HCT116 (cell line): ENCODE measurements at regions not wholly inside any gene's neighbourhood (a gene's known extent, or its start where the extent isn't known, plus 50 kb on each side); places are given as distances from the start of the nearest gene placed in this dataset.

ENCODE experiments used
- ATAC-seq: fragments of 200-7000 bp; cut with Tn5 transposase; 2 replicates; pipeline ENCODE4 v1.9.1; 2020; ENCODE audit warnings: mild to moderate bottlenecking, moderate library complexity
- BruUV-seq: library from RNA; stranded (reverse); fragments of 400-500 nt; replicated peaks from 2 replicates; lab custom pipeline; 2021; lab: Mats Ljungman, UMichigan
- CTCF ChIA-PET: fragments of 300-600 bp; sonication (Branson Sonifier 250); formaldehyde crosslinking; loops from one replicate; lab custom pipeline; 2021; ENCODE audit warnings: antibody characterized with exemption; lab: Charles Lee
- POLR2A ChIA-PET: fragments of 300-600, 350-600 bp; sonication (Branson Sonifier 250); formaldehyde crosslinking; loops from one replicate; lab custom pipeline; 2021; ENCODE audit warnings: antibody characterized with exemption; lab: Charles Lee
- RAD21 ChIA-PET, 2 experiments: fragments of 300-600 bp; sonication (Branson Sonifier 250); formaldehyde crosslinking; loops; one replicate each; lab custom pipeline; 2023; ENCODE audit warnings: low total read pairs in 2 of 2; ENCODE audit not compliant: uncharacterized antibody in 2 of 2, unreplicated experiment in 2 of 2, low non-redundant PET in 1 of 2; lab: Charles Lee
- DNase-seq: peaks from one replicate; pipeline ENCODE4 v3.0.0-alpha.2; 2010; ENCODE audit warnings: low read depth, low spot score
- H2AFZ ChIP-seq: fragments of 200-600 bp; shearing (Covaris generic), sonication (generic); 2 replicates; pipeline ENCODE4 v1.6.1; 2017; ENCODE audit warnings: low read depth, mixed run types, mixed read lengths, antibody characterized with exemption, low read length; ENCODE audit not compliant: poor library complexity, severe bottlenecking
- H3K27ac ChIP-seq: 2 replicates; pipeline ENCODE4 v1.5.1; 2012; ENCODE audit warnings: low read depth, low read length
- H3K27me3 ChIP-seq: fragments of 200-600 bp; sonication (generic); 2 replicates; pipeline ENCODE4 v1.6.1; 2016; ENCODE audit warnings: mixed run types, low read length, mixed read lengths; ENCODE audit not compliant: insufficient read depth
- H3K36me3 ChIP-seq, 2 experiments: fragments of 200-500 bp in 1 of 2; fragments of 200-600 bp in 1 of 2; sonication (Bioruptor generic) in 1 of 2; sonication (generic) in 1 of 2; 2 replicates each; pipeline versions ENCODE4 v1.5.1 to v1.6.1; 2014 to 2016; ENCODE audit warnings: low read length in 2 of 2, inconsistent platforms in 1 of 2, mixed read lengths in 1 of 2, mixed run types in 1 of 2; ENCODE audit not compliant: insufficient read depth in 2 of 2, control insufficient read depth in 1 of 2
- H3K4me1 ChIP-seq, 2 experiments: fragments of 200-600 bp in 1 of 2; sonication (generic) in 1 of 2; 2 replicates each; pipeline versions ENCODE4 v1.5.1 to v1.6.1; 2012 to 2017; ENCODE audit warnings: low read length in 2 of 2, inconsistent platforms in 1 of 2, mild to moderate bottlenecking in 1 of 2, mixed read lengths in 1 of 2, mixed run types in 1 of 2, moderate library complexity in 1 of 2; ENCODE audit not compliant: insufficient read depth in 2 of 2, control insufficient read depth in 1 of 2
- H3K4me2 ChIP-seq: fragments of 200-600 bp; sonication (generic); 2 replicates; pipeline ENCODE4 v1.6.1; 2017; ENCODE audit warnings: mixed run types, low read length, mixed read lengths
- H3K4me3 ChIP-seq, 2 experiments: fragments of 200-600 bp in 1 of 2; sonication (generic) in 1 of 2; replicated peaks in 1 of 2; 2 replicates each; pipeline ENCODE4 v1.5.1; 2011 to 2016; ENCODE audit warnings: low read length in 2 of 2, control low read depth in 1 of 2, low read depth in 1 of 2, mild to moderate bottlenecking in 1 of 2, mixed read lengths in 1 of 2, mixed run types in 1 of 2
- H3K79me2 ChIP-seq: fragments of 200-600 bp; sonication (generic); 2 replicates; pipeline ENCODE4 v1.6.1; 2017; ENCODE audit warnings: mild to moderate bottlenecking, mixed run types, low read length, moderate library complexity, mixed read lengths; ENCODE audit not compliant: insufficient read depth
- H3K9ac ChIP-seq: fragments of 200-600 bp; sonication (generic); 2 replicates; pipeline ENCODE4 v1.6.1; 2016; ENCODE audit warnings: low read length, mixed read lengths
- H3K9me2 ChIP-seq: fragments of 200-600 bp; sonication (generic), shearing (Covaris generic); 2 replicates; pipeline ENCODE4 v1.6.1; 2017; ENCODE audit warnings: mixed run types, mild to moderate bottlenecking, moderate library complexity; ENCODE audit not compliant: insufficient read depth
- H3K9me3 ChIP-seq, 2 experiments: fragments of 200-500 bp in 1 of 2; fragments of 200-600 bp in 1 of 2; sonication (Bioruptor generic) in 1 of 2; sonication (generic) in 1 of 2; 2 replicates each; pipeline ENCODE4 v1.6.1; 2014 to 2017; ENCODE audit warnings: low read length in 2 of 2, mixed read lengths in 2 of 2, inconsistent platforms in 1 of 2, low read depth in 1 of 2, mild to moderate bottlenecking in 1 of 2, mixed run types in 1 of 2, moderate library complexity in 1 of 2; ENCODE audit not compliant: control insufficient read depth in 1 of 2, insufficient read depth in 1 of 2
- H4K20me1 ChIP-seq: fragments of 200-600 bp; sonication (generic), shearing (Covaris generic); 2 replicates; pipeline ENCODE4 v1.6.1; 2017; ENCODE audit warnings: mixed run types, mild to moderate bottlenecking, moderate library complexity; ENCODE audit not compliant: insufficient read depth
- ATF3 ChIP-seq: IDR thresholded peaks from 2 replicates; pipeline ENCODE4 v1.6.1; 2012
- CBX3 ChIP-seq: IDR thresholded peaks from 2 replicates; pipeline ENCODE4 v1.6.1; 2012; ENCODE audit warnings: low read depth
- CEBPB ChIP-seq: IDR thresholded peaks from 2 replicates; pipeline ENCODE4 v1.6.1; 2012; ENCODE audit warnings: low read depth
- EGR1 ChIP-seq: IDR thresholded peaks from 2 replicates; pipeline ENCODE4 v1.6.1; 2012; ENCODE audit warnings: low read depth
- ELF1 ChIP-seq: IDR thresholded peaks from 2 replicates; pipeline ENCODE4 v1.6.1; 2012; ENCODE audit warnings: low read depth, borderline replicate concordance
- EZH2 ChIP-seq: fragments of 200-600 bp; sonication (generic); IDR thresholded peaks from 2 replicates; pipeline ENCODE4 v1.6.1; 2017; ENCODE audit warnings: antibody characterized with exemption, mixed run types
- EZH2phosphoT487 ChIP-seq: fragments of 200-600 bp; IDR thresholded peaks from 2 replicates; pipeline ENCODE4 v1.6.1; 2018; ENCODE audit warnings: antibody characterized with exemption, borderline replicate concordance
- FOSL1 ChIP-seq: IDR thresholded peaks from 2 replicates; pipeline ENCODE4 v1.6.1; 2012; ENCODE audit warnings: low read depth
- MAX ChIP-seq: IDR thresholded peaks from 2 replicates; pipeline ENCODE4 v1.6.1; 2012
- POLR2A ChIP-seq: IDR thresholded peaks from 2 replicates; pipeline ENCODE4 v1.7.0; 2011; ENCODE audit warnings: borderline replicate concordance; ENCODE audit not compliant: insufficient read depth, insufficient read length; ENCODE audit errors: extremely low read depth
- POLR2AphosphoS5 ChIP-seq: IDR thresholded peaks from 2 replicates; pipeline ENCODE4 v1.6.1; 2011; ENCODE audit warnings: mild to moderate bottlenecking, low read depth, low read length, moderate library complexity
- RAD21 ChIP-seq: IDR thresholded peaks from 2 replicates; pipeline ENCODE4 v1.6.1; 2012; ENCODE audit warnings: low read depth, mild to moderate bottlenecking
- SIN3A ChIP-seq: IDR thresholded peaks from 2 replicates; pipeline ENCODE4 v1.6.1; 2012; ENCODE audit warnings: low read depth
- SP1 ChIP-seq: IDR thresholded peaks from 2 replicates; pipeline ENCODE4 v1.6.1; 2012; ENCODE audit warnings: low read depth
- SRF ChIP-seq: IDR thresholded peaks from 2 replicates; pipeline ENCODE4 v1.6.1; 2012; ENCODE audit warnings: low read depth
- TCF7L2 ChIP-seq: IDR thresholded peaks from 2 replicates; pipeline ENCODE4 v1.7.0; 2011; ENCODE audit warnings: borderline replicate concordance, inconsistent platforms; ENCODE audit not compliant: insufficient read depth, insufficient read length; ENCODE audit errors: extremely low read depth
- ZFX ChIP-seq: fragments of 450-650 bp; IDR thresholded peaks from 2 replicates; pipeline ENCODE4 v1.6.1; 2017
- ZNF274 ChIP-seq: fragments of 200-500 bp; sonication (Bioruptor generic); IDR thresholded peaks from 2 replicates; pipeline ENCODE4 v1.6.1; 2014; ENCODE audit warnings: mild to moderate bottlenecking, low read depth, low read length, inconsistent platforms
- intact Hi-C: fragments of 100-400 bp; cut with micrococcal nuclease; formaldehyde crosslinking; loops from 2 replicates; pipeline ENCODE4 v1.10.0; 2022
- TF ChIP-seq, protein P1 (sequence below): IDR thresholded peaks from 2 replicates; pipeline ENCODE4 v1.6.1; 2012; ENCODE audit warnings: low read depth
- TF ChIP-seq, protein P2 (sequence below): IDR thresholded peaks from 2 replicates; pipeline ENCODE4 v1.6.1; 2011; ENCODE audit warnings: mild to moderate bottlenecking, low read length, moderate library complexity; ENCODE audit not compliant: insufficient replicate concordance; ENCODE audit errors: extremely low read depth

DNA sequence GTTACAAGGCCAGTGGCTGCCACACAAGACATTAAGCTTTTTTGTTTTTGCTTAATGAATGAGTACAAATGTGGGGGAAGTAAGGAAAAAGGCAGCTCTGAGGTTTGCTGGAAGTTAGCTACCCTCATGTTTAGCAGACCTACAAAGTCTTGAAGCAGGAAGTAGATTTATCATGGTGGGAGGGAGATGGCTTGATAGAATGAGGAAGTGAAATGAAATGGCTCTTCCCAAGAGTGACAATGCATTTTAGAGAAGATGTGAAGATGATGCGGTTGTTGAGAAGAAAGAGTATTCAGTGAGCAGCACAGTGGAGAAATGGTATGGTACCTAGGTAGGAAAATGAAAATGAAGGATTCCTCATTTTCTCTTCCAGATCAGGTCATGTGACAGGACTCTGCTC, 108.0 kb downstream of the SLIT2 start:
- CTCF ChIA-PET, result no interaction called here
- Histone ChIP-seq H3K36me3 (no peaks in the 10 kb centered on the region), H3K4me2 (no peak overlapping the region), H3K4me3 (no peak overlapping the region), H3K4me1 (no peaks in the 10 kb centered on the region), H3K27me3 (peaks cover 18% of the 10 kb centered on the region), H4K20me1 (no peaks in the 10 kb centered on the region), H3K9me3 (no peaks in the 10 kb centered on the region), H3K27ac (no peak overlapping the region), H3K79me2 (no peaks in the 10 kb centered on the region), H3K9ac (no peak overlapping the region), H3K9me2 (no peaks in the 10 kb centered on the region), H2AFZ (no peak overlapping the region)
- no peak for TF ChIP-seq EGR1
- TF ChIP-seq EZH2, result no peak
- TF ChIP-seq CEBPB, result no peak
- no peak for TF ChIP-seq SP1
- no peak for TF ChIP-seq ZFX
- no peak for TF ChIP-seq SIN3A
- TF ChIP-seq MAX, result no peak
- no peak for TF ChIP-seq SRF
- no peak for TF ChIP-seq EZH2phosphoT487
- TF ChIP-seq TCF7L2, result no peak
- TF ChIP-seq ELF1, result no peak
- no peak for TF ChIP-seq POLR2AphosphoS5
- TF ChIP-seq FOSL1, result no peak
- TF ChIP-seq, protein P1, sequence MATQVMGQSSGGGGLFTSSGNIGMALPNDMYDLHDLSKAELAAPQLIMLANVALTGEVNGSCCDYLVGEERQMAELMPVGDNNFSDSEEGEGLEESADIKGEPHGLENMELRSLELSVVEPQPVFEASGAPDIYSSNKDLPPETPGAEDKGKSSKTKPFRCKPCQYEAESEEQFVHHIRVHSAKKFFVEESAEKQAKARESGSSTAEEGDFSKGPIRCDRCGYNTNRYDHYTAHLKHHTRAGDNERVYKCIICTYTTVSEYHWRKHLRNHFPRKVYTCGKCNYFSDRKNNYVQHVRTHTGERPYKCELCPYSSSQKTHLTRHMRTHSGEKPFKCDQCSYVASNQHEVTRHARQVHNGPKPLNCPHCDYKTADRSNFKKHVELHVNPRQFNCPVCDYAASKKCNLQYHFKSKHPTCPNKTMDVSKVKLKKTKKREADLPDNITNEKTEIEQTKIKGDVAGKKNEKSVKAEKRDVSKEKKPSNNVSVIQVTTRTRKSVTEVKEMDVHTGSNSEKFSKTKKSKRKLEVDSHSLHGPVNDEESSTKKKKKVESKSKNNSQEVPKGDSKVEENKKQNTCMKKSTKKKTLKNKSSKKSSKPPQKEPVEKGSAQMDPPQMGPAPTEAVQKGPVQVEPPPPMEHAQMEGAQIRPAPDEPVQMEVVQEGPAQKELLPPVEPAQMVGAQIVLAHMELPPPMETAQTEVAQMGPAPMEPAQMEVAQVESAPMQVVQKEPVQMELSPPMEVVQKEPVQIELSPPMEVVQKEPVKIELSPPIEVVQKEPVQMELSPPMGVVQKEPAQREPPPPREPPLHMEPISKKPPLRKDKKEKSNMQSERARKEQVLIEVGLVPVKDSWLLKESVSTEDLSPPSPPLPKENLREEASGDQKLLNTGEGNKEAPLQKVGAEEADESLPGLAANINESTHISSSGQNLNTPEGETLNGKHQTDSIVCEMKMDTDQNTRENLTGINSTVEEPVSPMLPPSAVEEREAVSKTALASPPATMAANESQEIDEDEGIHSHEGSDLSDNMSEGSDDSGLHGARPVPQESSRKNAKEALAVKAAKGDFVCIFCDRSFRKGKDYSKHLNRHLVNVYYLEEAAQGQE, result no peak
- no peak for TF ChIP-seq POLR2A
- TF ChIP-seq ZNF274, result no peak
- no peak for TF ChIP-seq RAD21
- no peak for TF ChIP-seq ATF3
- TF ChIP-seq CBX3, result no peak
- TF ChIP-seq, protein P2, sequence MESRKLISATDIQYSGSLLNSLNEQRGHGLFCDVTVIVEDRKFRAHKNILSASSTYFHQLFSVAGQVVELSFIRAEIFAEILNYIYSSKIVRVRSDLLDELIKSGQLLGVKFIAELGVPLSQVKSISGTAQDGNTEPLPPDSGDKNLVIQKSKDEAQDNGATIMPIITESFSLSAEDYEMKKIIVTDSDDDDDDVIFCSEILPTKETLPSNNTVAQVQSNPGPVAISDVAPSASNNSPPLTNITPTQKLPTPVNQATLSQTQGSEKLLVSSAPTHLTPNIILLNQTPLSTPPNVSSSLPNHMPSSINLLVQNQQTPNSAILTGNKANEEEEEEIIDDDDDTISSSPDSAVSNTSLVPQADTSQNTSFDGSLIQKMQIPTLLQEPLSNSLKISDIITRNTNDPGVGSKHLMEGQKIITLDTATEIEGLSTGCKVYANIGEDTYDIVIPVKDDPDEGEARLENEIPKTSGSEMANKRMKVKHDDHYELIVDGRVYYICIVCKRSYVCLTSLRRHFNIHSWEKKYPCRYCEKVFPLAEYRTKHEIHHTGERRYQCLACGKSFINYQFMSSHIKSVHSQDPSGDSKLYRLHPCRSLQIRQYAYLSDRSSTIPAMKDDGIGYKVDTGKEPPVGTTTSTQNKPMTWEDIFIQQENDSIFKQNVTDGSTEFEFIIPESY, result no peak
- DNase-seq (no peak), ATAC-seq (no peak)
- POLR2A ChIA-PET, result no interaction called here
- RAD21 ChIA-PET, result no interaction called here
- BruUV-seq, result no TSS peak
- intact Hi-C loops, result no loop called here
